IPS-18c (cell line): ENCODE measurements at regions not wholly inside any gene's neighbourhood (a gene's known extent, or its start where the extent isn't known, plus 50 kb on each side); places are given as distances from the start of the nearest gene placed in this dataset.

Source experiments
- H3K4me3 ChIP-seq: 2 replicates; pipeline ENCODE4 v1.7.0; 2013; ENCODE audit warnings: low read depth, mild to moderate bottlenecking, low read length, moderate library complexity; ENCODE audit not compliant: insufficient read depth
- H3K9me3 ChIP-seq: one replicate; pipeline ENCODE4 v1.6.1; 2013; ENCODE audit warnings: mild to moderate bottlenecking, low read length, moderate library complexity; ENCODE audit not compliant: control insufficient read depth, insufficient read depth

GRCh38 chr2:41119489-41119888, 667.6 kb upstream of the SLC8A1 start:
- no peak overlapping the region for H3K4me3 ChIP-seq

GRCh38 chr2:41123341-41123740, 671.5 kb upstream of the SLC8A1 start:
- Histone ChIP-seq H3K9me3 (no peaks in the 10 kb centered on the region), H3K4me3 (no peak overlapping the region)

More at GRCh38 chr2:41119489-41119888, 667.6 kb upstream of the SLC8A1 start:
- no peaks in the 10 kb centered on the region for H3K9me3 ChIP-seq

GRCh38 chr2:41127351-41127750, 675.5 kb upstream of the SLC8A1 start:
- H3K9me3 ChIP-seq, result no peaks in the 10 kb centered on the region

DNA sequence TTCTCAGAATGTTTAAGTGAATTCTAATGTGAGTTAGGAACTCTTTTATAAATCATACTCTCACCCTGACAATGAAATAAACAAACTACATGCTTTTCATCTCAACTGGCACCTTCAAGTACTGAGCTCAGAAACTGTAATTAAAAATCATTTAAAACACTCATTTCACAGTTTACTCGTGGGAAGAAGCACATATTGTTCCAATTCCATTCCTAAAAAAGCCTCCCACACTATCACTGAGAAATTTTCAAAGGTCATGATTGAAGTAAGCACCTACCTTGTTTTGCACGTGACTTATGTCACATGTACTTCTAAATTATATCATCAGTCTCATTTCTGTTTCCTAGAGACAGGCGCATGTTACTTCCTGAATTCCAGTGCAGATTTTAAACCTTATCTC, 678.1 kb upstream of the SLC8A1 start:
- Histone ChIP-seq H3K4me3 (no peak overlapping the region), H3K9me3 (no peaks in the 10 kb centered on the region)

More at GRCh38 chr2:41127351-41127750, 675.5 kb upstream of the SLC8A1 start:
- no peak overlapping the region for H3K4me3 ChIP-seq

GRCh38 chr2:41137031-41137430, 685.1 kb upstream of the SLC8A1 start:
- H3K4me3 ChIP-seq, result no peak overlapping the region
- H3K9me3 ChIP-seq, result no peaks in the 10 kb centered on the region

DNA sequence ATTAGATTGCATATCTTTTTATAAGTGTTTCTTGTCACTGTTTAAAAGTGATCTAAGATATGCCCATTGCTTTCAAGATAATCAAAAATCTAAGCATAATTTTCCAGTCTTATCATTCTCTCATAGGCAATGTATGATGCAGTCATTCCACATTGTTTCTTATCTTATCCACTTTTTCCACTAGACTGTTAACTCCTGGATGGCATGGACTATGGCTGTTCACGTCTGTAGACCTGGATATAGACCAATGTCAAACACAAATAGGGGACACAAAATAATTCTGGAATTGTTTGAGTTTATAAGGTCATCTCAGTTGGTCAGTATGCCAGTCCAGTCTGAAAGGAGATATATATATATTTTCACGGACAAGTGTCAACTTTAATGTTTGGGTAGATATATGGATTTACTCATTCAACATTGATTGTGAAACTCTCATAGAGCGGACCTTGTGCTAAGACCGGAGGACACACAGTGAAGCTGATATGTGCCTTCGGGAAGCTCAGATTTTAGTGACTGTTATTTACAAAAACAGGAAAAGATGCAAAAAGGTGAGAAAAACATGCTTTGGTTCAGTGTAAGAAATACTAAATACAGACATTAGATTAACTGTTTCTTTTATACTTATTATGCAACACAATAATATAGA, 689.4 kb upstream of the SLC8A1 start:
- no peak overlapping the region for H3K4me3 ChIP-seq
- no peaks in the 10 kb centered on the region for H3K9me3 ChIP-seq

- Histone ChIP-seq H3K4me3 (no peak overlapping the region), H3K9me3 (no peaks in the 10 kb centered on the region)
These were observed 690.6 kb upstream of the SLC8A1 start for GRCh38 chr2:41142478-41142877.

DNA sequence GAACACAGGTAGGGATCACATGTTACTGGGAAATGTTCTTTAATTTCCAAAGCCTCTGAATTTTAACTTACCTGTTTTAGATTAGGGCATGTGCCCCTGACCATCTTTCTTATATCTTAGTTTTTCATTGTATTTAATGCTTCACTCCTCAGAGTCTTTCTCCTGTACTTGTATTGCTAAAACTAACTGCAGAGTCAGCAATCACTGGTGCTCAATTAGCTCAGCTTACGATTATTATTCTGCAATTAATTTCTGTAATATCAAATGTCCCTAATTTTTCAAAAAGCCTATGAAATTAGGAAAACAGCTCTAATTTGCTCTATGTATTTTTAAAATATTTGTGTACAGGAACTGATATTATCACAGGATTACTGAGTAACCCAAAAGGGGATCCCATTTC, 693.2 kb upstream of the SLC8A1 start:
- no peak overlapping the region for H3K4me3 ChIP-seq
- no peaks in the 10 kb centered on the region for H3K9me3 ChIP-seq

- Histone ChIP-seq H3K4me3 (no peak overlapping the region), H3K9me3 (no peaks in the 10 kb centered on the region)
These were observed 697.2 kb upstream of the SLC8A1 start for GRCh38 chr2:41149054-41149453.

- Histone ChIP-seq H3K4me3 (no peak overlapping the region), H3K9me3 (no peaks in the 10 kb centered on the region)
These were observed 699.9 kb upstream of the SLC8A1 start for GRCh38 chr2:41151746-41152145.

GRCh38 chr2:41152318-41152717, 700.4 kb upstream of the SLC8A1 start:
- H3K4me3 ChIP-seq, result no peak overlapping the region
- H3K9me3 ChIP-seq, result no peaks in the 10 kb centered on the region

DNA sequence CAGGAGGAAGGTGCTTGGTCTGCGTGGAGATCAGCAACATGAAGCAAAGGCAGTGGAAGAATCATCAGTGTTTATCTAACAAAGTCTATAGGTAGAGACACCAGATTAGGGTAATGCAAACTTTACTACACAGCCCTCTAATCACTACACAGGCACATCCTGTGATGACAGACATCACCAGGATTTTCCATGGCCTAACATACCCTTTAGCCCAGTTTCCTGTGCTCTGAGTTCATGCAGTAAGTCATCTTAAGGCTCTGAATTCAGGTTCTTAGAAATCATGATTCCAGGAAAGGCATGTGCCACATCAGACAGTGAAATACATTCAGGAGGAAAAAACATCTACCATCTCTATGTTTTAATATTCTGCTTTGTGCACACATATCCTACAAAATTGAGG, 708.5 kb upstream of the SLC8A1 start:
- no peak overlapping the region for H3K4me3 ChIP-seq
- no peaks in the 10 kb centered on the region for H3K9me3 ChIP-seq

GRCh38 chr2:41167014-41167413, 715.1 kb upstream of the SLC8A1 start:
- Histone ChIP-seq H3K9me3 (no peaks in the 10 kb centered on the region), H3K4me3 (no peak overlapping the region)

- no peaks in the 10 kb centered on the region for H3K9me3 ChIP-seq
- H3K4me3 ChIP-seq, result no peak overlapping the region
These were observed 717.9 kb upstream of the SLC8A1 start for GRCh38 chr2:41169744-41170143.

- no peaks in the 10 kb centered on the region for H3K9me3 ChIP-seq
- no peak overlapping the region for H3K4me3 ChIP-seq
These were observed 718.7 kb upstream of the SLC8A1 start for GRCh38 chr2:41170589-41170988.

- Histone ChIP-seq H3K9me3 (no peaks in the 10 kb centered on the region), H3K4me3 (no peak overlapping the region)
These were observed 728.5 kb upstream of the SLC8A1 start for GRCh38 chr2:41180387-41180786.

DNA sequence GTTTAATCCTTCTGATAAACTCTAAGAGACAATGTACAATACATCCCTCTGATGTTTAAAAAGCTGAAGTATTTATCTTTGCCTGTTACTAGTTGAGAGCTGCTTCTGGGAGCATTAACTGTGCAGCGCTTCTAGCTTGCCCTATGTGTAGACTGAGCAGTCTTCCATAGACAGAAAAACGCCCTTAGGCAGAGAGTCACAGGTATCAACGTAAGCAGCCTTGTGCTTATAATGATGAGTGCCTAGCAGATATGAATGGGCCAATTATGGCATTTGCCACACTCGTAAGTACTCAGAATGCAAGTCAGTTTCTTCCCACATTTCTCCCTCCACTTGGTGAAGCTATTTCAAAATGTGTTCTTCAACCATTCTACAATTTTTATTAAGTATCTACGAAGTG, 731.1 kb upstream of the SLC8A1 start:
- Histone ChIP-seq H3K9me3 (no peaks in the 10 kb centered on the region), H3K4me3 (no peak overlapping the region)

GRCh38 chr2:41187376-41188122, 735.7 kb upstream of the SLC8A1 start:
- H3K4me3 ChIP-seq, result no peak overlapping the region
- H3K9me3 ChIP-seq, result no peaks in the 10 kb centered on the region

DNA sequence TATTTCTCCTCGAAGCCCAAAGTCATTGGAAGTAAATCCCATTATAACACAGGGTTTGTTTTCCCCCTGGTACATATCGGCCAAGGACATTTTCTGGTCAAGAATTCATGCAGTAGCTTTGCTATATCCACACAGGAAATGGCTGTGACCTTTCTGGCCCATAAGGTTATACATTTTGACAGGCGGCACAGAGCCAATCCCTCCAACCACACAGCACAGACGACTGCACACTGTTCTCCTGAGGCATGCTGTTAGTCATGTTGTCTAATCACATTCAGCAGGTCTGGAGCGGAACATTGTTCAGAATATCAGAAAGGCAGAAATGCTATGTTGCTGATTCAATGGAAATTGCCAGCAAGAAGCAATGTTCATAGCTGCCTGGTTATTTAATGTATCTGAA, 742.3 kb upstream of the SLC8A1 start:
- Histone ChIP-seq H3K9me3 (no peaks in the 10 kb centered on the region), H3K4me3 (no peak overlapping the region)
